B cell (primary cell): ENCODE measurements at regions not wholly inside any gene's neighbourhood (a gene's known extent, or its start where the extent isn't known, plus 50 kb on each side); places are given as distances from the start of the nearest gene placed in this dataset.

Source experiments
- ATAC-seq: fragments of 200-7000 bp; cut with Tn5 transposase; one replicate; pipeline ENCODE4 v1.10.0; 2021; ENCODE audit warnings: low read depth, mild to moderate bottlenecking, moderate number of reproducible peaks, moderate library complexity
- CTCF ChIA-PET: fragments of 350-600 bp; sonication (Branson Sonifier 250); formaldehyde crosslinking; loops from one replicate; lab custom pipeline; 2021; ENCODE audit warnings: antibody characterized with exemption, inconsistent platforms; lab: Charles Lee
- POLR2A ChIA-PET: fragments of 350-600 bp; sonication (Branson Sonifier 250); formaldehyde crosslinking; loops from one replicate; lab custom pipeline; 2021; ENCODE audit warnings: antibody characterized with exemption; lab: Charles Lee
- DNase-seq: peaks from one replicate; pipeline ENCODE4 v3.0.0; 2013
- H2AFZ ChIP-seq: 2 replicates; pipeline ENCODE4 v1.6.1; 2012; ENCODE audit warnings: mild to moderate bottlenecking, low read depth, low read length; ENCODE audit not compliant: insufficient read depth, poor library complexity, severe bottlenecking
- H3K27ac ChIP-seq, 2 donors: 1 replicate in 1 of 2; 2 replicates in 1 of 2; pipeline ENCODE4 v1.5.1; 2012 to 2013; ENCODE audit warnings: low read length in 2 of 2, mild to moderate bottlenecking in 2 of 2, moderate library complexity in 1 of 2
- H3K27me3 ChIP-seq, 4 experiments: fragments of 200-600 bp in 1 of 4; sonication (generic) in 1 of 4; replicated peaks in 1 of 4; 1 replicate in 2 of 4; 2 replicates in 2 of 4; pipeline versions ENCODE4 v1.6.1 to v1.7.0; 2013 to 2016; ENCODE audit warnings: low read length in 3 of 4, mild to moderate bottlenecking in 2 of 4, mixed read lengths in 1 of 4, moderate library complexity in 1 of 4; ENCODE audit not compliant: insufficient read depth in 4 of 4, control insufficient read depth in 3 of 4; ENCODE audit errors: control extremely low read depth in 1 of 4
- H3K36me3 ChIP-seq, 2 experiments: replicated peaks in 1 of 2; 1 replicate in 1 of 2; 2 replicates in 1 of 2; pipeline versions ENCODE4 v1.6.1 to v1.7.1; 2013; ENCODE audit warnings: low read length in 1 of 2; ENCODE audit not compliant: insufficient read depth in 2 of 2, control insufficient read depth in 1 of 2; ENCODE audit errors: control extremely low read depth in 1 of 2, extremely low read depth in 1 of 2
- H3K4me1 ChIP-seq, 2 donors: fragments of 200-600 bp in 1 of 2; sonication (generic) in 1 of 2; 1 replicate in 1 of 2; 2 replicates in 1 of 2; pipeline versions ENCODE4 v1.5.1 to v1.6.1; 2013 to 2017; ENCODE audit warnings: low read length in 2 of 2; ENCODE audit not compliant: control insufficient read depth in 2 of 2, insufficient read depth in 2 of 2
- H3K4me2 ChIP-seq: replicated peaks from 2 replicates; pipeline ENCODE3; 2012; ENCODE audit warnings: mild to moderate bottlenecking, low read depth, low read length; ENCODE audit not compliant: poor library complexity, severe bottlenecking
- H3K4me3 ChIP-seq, 5 experiments: fragments of 200-600 bp in 1 of 5; sonication (generic) in 1 of 5; 1 replicate in 3 of 5; 2 replicates in 2 of 5; pipeline versions ENCODE4 v1.5.1 to v1.7.0; 2011 to 2016; ENCODE audit warnings: low read length in 4 of 5, mild to moderate bottlenecking in 4 of 5, low read depth in 2 of 5, control low read depth in 1 of 5, moderate library complexity in 1 of 5; ENCODE audit not compliant: insufficient read depth in 1 of 5; ENCODE audit errors: control extremely low read depth in 1 of 5, extremely low read depth in 1 of 5
- H3K79me2 ChIP-seq: fragments of 200-600 bp; sonication (generic); one replicate; pipeline ENCODE4 v1.6.0; 2016; ENCODE audit warnings: low read length; ENCODE audit not compliant: control insufficient read depth, insufficient read depth
- H3K9ac ChIP-seq: fragments of 200-600 bp; sonication (generic); 2 replicates; pipeline ENCODE4 v1.6.1; 2017; ENCODE audit warnings: mild to moderate bottlenecking, low read length, moderate library complexity
- H3K9me3 ChIP-seq, 3 donors: one replicate each; pipeline versions ENCODE4 v1.6.1 to v1.7.1; 2013; ENCODE audit warnings: low read length in 2 of 3; ENCODE audit not compliant: control insufficient read depth in 2 of 3, insufficient read depth in 1 of 3; ENCODE audit errors: control extremely low read depth in 1 of 3
- H4K20me1 ChIP-seq: 2 replicates; pipeline ENCODE4 v1.6.0; 2012; ENCODE audit warnings: mild to moderate bottlenecking, low read length; ENCODE audit not compliant: insufficient read depth, control insufficient read depth, poor library complexity, severe bottlenecking
- H3K27ac Mint-ChIP-seq: one replicate; pipeline ENCODE4 v1.8.0; 2021; ENCODE audit warnings: mixed read lengths
- H3K27me3 Mint-ChIP-seq: one replicate; pipeline ENCODE4 v1.8.0; 2021; ENCODE audit warnings: mixed read lengths
- H3K4me1 Mint-ChIP-seq: one replicate; pipeline ENCODE4 v1.8.0; 2021; ENCODE audit warnings: mixed read lengths
- H3K4me3 Mint-ChIP-seq: one replicate; pipeline ENCODE4 v1.8.0; 2021; ENCODE audit warnings: mixed read lengths
- H3K9me3 Mint-ChIP-seq: one replicate; pipeline ENCODE4 v1.8.0; 2022; ENCODE audit warnings: mixed read lengths; ENCODE audit not compliant: insufficient read depth
- EZH2 ChIP-seq: IDR thresholded peaks from 2 replicates; pipeline ENCODE4 v1.6.1; 2012; ENCODE audit warnings: borderline replicate concordance, low read depth, mild to moderate bottlenecking, moderate library complexity, low read length; ENCODE audit not compliant: insufficient read depth, poor library complexity, severe bottlenecking
- WGBS: methylation state at CpG from one replicate; pipeline ENCODE4 v1.1.5; 2013; ENCODE audit warnings: missing lambda C conversion rate; ENCODE audit not compliant: insufficient coverage; 5-methylcytosine and 5-hydroxymethylcytosine counted together
- intact Hi-C: fragments of 100-400 bp; cut with micrococcal nuclease; formaldehyde crosslinking; loops from one replicate; pipeline ENCODE4 v1.10.0; 2022
- TF ChIP-seq, protein P1 (sequence below): fragments of 200-600 bp; IDR thresholded peaks from one replicate; pipeline ENCODE4 v1.8.0; 2022; ENCODE audit warnings: antibody characterized with exemption, mild to moderate bottlenecking

DNA sequence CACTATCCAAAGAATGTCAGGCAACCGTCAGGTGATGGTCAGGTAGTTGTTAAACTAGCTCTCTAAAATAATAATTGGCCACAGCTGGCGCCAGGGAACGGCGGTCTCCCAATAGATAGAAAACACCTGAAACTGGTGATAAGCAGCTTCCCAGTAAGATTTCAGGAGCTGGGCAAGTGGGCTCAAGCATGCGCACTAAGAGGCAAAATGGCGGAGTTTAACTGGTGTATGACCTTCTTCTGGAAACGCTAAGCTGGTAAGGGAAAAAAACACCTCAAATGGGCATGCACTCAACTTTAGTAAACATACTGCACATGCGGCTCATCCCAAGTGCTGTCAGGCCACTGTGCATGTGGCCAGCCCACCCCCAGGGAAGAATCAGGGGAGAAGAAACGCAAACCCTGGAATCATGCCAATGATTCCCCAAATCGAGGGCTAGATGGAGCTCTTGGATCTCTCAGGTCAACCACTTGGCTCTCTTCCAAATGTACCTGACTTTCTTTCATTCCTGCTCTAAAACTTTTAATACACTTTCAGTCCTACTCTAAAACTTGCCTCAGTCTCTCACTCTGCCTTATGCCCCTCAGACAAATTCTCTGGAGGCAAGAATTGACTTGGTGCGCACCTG is 195.0 kb downstream of the ZNF621 start:
- CTCF ChIA-PET = interaction anchor here (2.5 kb wide), 1 partner anchor 134 kb away, joined by 12 read pairs; no protein-coding TSS in a partner anchor
- no peak overlapping the region for H3K4me3 ChIP-seq
- H3K4me2 ChIP-seq = no peak overlapping the region
- no peak overlapping the region for H3K9ac ChIP-seq
- intact Hi-C loops = loop anchor here (2.0 to 10.0 kb wide), 3 partner anchors 42 to 135 kb away; no protein-coding TSS in a partner anchor
- H4K20me1 ChIP-seq = no peaks in the 10 kb centered on the region
- H3K27me3 ChIP-seq = no peaks in the 10 kb centered on the region
- no peak overlapping the region for H3K27ac ChIP-seq
- peaks cover 24% of the 10 kb centered on the region in 2 donors for H3K4me1 ChIP-seq
- DNase-seq (no peak), ATAC-seq (no peak)
- H3K79me2 ChIP-seq = no peaks in the 10 kb centered on the region
- Mint-ChIP-seq H3K9me3 (no peaks in the 10 kb centered on the region), H3K4me1 (peaks cover 37% of the 10 kb centered on the region), H3K27ac (no peak overlapping the region), H3K4me3 (no peak overlapping the region), H3K27me3 (no peaks in the 10 kb centered on the region)
- TF ChIP-seq EZH2 = no peak
- TF ChIP-seq, protein P1, sequence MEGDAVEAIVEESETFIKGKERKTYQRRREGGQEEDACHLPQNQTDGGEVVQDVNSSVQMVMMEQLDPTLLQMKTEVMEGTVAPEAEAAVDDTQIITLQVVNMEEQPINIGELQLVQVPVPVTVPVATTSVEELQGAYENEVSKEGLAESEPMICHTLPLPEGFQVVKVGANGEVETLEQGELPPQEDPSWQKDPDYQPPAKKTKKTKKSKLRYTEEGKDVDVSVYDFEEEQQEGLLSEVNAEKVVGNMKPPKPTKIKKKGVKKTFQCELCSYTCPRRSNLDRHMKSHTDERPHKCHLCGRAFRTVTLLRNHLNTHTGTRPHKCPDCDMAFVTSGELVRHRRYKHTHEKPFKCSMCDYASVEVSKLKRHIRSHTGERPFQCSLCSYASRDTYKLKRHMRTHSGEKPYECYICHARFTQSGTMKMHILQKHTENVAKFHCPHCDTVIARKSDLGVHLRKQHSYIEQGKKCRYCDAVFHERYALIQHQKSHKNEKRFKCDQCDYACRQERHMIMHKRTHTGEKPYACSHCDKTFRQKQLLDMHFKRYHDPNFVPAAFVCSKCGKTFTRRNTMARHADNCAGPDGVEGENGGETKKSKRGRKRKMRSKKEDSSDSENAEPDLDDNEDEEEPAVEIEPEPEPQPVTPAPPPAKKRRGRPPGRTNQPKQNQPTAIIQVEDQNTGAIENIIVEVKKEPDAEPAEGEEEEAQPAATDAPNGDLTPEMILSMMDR = no peak
- no peak overlapping the region for H2AFZ ChIP-seq
- 92% methylated on average over 8 of the region's 11 CpGs for WGBS
- no peaks in the 10 kb centered on the region for H3K9me3 ChIP-seq
- H3K36me3 ChIP-seq = no peaks in the 10 kb centered on the region
- POLR2A ChIA-PET = no interaction called here

DNA sequence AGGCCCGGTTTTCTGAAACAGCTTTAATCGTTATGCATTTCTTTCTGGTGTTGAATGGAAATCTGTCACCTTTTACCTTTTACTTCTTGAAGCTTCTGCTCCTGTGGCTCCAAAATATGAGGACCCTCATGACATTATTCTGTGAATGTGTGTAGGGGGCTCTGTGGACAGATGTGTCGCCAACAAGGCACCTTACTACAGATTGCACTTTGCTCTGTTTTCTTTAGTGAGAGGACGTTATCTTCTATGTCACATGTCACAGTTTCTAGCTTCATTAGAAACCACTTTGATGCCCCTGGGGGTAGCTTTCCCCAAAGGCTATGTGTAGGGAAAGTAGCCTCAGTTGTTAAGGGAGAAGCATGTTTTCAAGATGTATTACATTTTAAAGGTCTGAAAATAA is 195.6 kb downstream of the ZNF621 start:
- no peaks in the 10 kb centered on the region for H4K20me1 ChIP-seq
- no peaks in the 10 kb centered on the region for H3K79me2 ChIP-seq
- TF ChIP-seq, protein P1 = no peak
- no peak for TF ChIP-seq EZH2
- H3K4me1 Mint-ChIP-seq = peaks cover 31% of the 10 kb centered on the region
- DNase-seq (no peak), ATAC-seq (no peak)
- no peak overlapping the region for H3K9ac ChIP-seq
- no CpG with 5 or more reads among the region's 4 CpGs for WGBS
- H3K36me3 ChIP-seq = no peaks in the 10 kb centered on the region
- peaks cover 19% of the 10 kb centered on the region in 2 donors for H3K4me1 ChIP-seq
- H3K4me3 Mint-ChIP-seq = no peak overlapping the region
- intact Hi-C loops = no loop called here
- no peak overlapping the region for H3K4me3 ChIP-seq
- H3K27me3 Mint-ChIP-seq = no peaks in the 10 kb centered on the region
- ChIA-PET POLR2A (no interaction called here), CTCF (interaction anchor here (0.6 kb wide), 1 partner anchor 1160 kb away, joined by 3 read pairs; no protein-coding TSS in a partner anchor)
- H3K9me3 Mint-ChIP-seq = no peaks in the 10 kb centered on the region
- no peak overlapping the region for H3K4me2 ChIP-seq
- no peak overlapping the region for H2AFZ ChIP-seq
- H3K27ac ChIP-seq = no peak overlapping the region
- H3K9me3 ChIP-seq = no peaks in the 10 kb centered on the region
- H3K27ac Mint-ChIP-seq = no peak overlapping the region
- no peaks in the 10 kb centered on the region for H3K27me3 ChIP-seq
